Neural progenitor cell (in vitro differentiated cells): ENCODE measurements at regions not wholly inside any gene's neighbourhood (a gene's known extent, or its start where the extent isn't known, plus 50 kb on each side); places are given as distances from the start of the nearest gene placed in this dataset.

Experiments
- CTCF ChIP-seq: fragments of 200-600 bp; sonication (generic); IDR thresholded peaks from 2 replicates; pipeline ENCODE4 v1.5.1; 2017; ENCODE audit warnings: antibody characterized with exemption, mild to moderate bottlenecking
- EZH2 ChIP-seq: fragments of 200-600 bp; sonication (generic); IDR thresholded peaks from 2 replicates; pipeline ENCODE4 v1.6.1; 2017; ENCODE audit warnings: antibody characterized with exemption, mild to moderate bottlenecking, moderate library complexity

DNA sequence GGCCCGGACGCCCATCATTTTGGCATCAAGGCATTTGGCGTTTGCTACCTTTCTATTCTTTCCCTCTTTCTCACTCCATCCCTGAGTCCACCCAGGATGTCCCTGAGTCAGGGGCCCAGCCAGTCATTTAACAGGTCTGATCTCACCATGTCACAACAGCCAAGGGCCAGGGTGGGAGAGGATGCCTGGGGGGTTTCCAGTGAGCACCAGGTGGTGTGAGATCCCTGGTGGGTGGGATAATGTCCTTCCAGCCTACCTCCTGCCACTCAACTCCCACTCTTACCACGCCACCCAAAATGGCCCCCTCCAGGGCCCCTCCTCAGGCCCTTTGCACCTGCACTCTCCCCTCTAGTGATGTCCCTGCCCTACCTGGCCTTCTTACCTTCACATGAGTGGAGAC, 310.8 kb downstream of the BCL11B start:
- TF ChIP-seq CTCF (no peak), EZH2 (no peak)
